HG02571 (cell line): ENCODE measurements at regions not wholly inside any gene's neighbourhood (a gene's known extent, or its start where the extent isn't known, plus 50 kb on each side); places are given as distances from the start of the nearest gene placed in this dataset.
"Not testable (repeated sequence)": the region's sequence is repeated elsewhere in the genome, so short reads cannot be mapped to it uniquely, and the experiment has no call there.

ENCODE experiments used
- ATAC-seq: cut with Tn5 transposase; IDR thresholded peaks from one replicate; pipeline ENCODE4 v1.9.1; 2021; ENCODE audit warnings: mild to moderate bottlenecking, moderate library complexity; ENCODE audit not compliant: unreplicated experiment

GRCh38 chr4:11691236-11691635 is 262.5 kb upstream of the HS3ST1 start:
- no peak for ATAC-seq

DNA sequence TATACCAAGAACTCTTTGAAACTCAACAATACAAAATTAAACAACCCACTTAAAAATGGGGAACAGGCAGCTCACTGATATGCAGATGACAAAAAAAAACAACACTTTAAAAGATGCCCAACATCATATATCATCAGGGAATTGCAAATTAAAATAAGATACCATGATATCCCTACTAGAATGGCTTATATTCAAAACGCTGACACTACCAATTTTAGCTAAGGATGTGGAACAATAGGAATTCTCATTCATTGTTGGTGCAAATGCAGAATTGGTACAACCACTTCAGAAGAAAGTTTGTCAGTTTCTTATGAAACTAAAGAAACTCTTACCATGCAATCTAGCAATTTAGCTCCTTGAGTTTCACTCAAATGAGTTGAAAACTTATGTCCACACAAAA is 259.0 kb upstream of the HS3ST1 start:
- no peak for ATAC-seq

GRCh38 chr4:11685481-11685880 is 256.8 kb upstream of the HS3ST1 start:
- ATAC-seq, result no peak

GRCh38 chr4:11675051-11675800 is 246.5 kb upstream of the HS3ST1 start:
- no peak for ATAC-seq

GRCh38 chr4:11670304-11670703 is 241.6 kb upstream of the HS3ST1 start:
- ATAC-seq, result no peak

DNA sequence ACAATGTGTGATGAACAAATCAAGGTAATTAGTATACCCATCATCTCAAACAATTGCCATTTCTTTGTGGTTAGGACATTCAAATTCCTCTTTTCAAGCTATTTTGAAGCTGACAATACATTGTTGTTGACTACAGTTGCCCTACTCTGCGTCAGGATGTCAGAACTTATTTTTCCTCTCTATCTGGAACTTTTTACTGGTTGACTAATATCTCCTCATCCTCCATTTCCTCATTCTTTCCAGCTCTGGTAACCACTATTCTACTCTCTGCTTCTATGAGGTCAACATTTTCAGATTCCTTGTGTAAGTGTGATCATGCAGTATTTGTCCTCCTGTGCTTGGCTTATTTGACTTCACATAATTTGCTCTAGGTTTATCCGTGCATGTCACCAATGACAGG is 240.5 kb upstream of the HS3ST1 start:
- ATAC-seq, result no peak

DNA sequence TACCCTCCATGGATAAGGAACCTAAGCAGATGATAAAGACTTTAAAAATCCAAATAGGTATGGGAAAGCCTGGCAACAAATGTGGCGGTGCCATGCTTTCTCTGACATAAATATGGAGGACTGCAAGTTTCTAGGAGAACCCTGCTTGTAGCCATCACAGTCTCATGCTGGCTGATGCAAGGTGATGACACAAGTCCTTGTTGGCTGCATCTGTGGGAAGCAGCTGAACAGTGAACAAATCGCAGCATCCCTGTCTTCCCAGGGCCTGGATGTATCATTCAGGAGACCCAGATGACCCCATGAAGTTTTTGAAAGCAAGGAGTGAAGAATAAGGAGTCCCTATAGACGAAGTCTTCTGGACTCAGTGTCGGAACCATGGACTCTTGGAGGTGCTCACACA is 234.4 kb upstream of the HS3ST1 start:
- ATAC-seq, result no peak

- ATAC-seq, result no peak
These were observed 222.3 kb upstream of the HS3ST1 start for GRCh38 chr4:11650801-11651596.

DNA sequence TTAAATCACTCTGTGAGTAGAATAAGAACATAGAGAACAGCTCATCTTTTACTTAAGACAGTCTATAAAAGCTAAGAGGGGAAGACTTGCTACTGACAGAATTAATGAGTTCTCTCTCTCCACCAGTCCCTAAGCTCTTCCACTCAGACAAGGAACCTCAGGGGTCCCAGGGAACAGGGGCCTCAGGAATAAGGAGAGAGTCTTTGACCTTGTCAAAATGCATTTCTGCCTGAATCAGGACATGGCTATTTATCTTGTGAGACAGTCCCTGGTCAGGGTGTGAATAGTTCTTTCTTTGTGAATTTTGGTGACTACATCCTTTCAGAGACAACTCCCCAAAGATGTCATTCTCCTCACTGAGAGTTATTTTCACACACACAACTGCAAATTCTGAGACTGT is 218.7 kb upstream of the HS3ST1 start:
- no peak for ATAC-seq

- ATAC-seq, result not testable (repeated sequence)
These were observed 214.4 kb upstream of the HS3ST1 start for GRCh38 chr4:11643081-11643480.

DNA sequence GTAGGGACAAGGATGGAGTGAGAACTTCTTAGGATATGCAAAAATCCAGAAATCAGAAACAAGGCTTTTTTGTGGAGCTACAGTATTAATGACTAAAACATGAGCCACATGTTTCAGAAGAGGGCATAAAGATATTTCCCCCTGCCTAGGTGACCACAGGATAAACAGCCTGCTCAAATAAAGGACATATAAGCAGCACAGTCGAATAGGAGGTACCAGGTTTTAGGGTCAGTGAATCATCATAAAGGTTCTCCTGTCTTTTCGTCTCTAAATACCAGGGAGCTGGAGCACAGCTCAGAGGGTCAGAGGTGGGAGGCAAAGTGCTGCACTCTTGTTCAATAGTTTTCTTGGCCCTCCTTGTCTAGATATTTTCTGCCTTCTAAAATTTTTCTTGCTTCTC is 211.9 kb upstream of the HS3ST1 start:
- no peak for ATAC-seq

- no peak for ATAC-seq
These were observed 207.9 kb upstream of the HS3ST1 start for GRCh38 chr4:11636551-11636950.

GRCh38 chr4:11636031-11636430 is 207.3 kb upstream of the HS3ST1 start:
- ATAC-seq, result no peak

DNA sequence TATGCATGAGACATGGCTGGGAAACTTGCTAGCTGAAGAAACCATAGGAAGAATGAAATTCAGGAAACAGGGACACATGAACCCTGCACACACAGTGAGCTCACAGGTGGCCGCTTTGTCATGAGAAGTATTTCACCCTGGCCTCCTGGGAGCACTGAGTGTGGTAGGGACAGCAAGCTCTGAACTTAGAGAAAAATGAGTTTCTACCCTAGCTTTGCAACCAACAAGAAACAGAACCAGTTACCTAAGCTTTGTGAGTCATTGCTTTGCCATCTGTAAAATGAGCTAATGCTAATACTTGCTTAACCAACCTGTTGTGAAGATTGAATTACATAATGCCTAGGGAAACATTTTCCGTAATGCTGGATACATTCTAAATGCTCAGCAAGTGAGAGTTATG is 206.6 kb upstream of the HS3ST1 start:
- ATAC-seq, result no peak

DNA sequence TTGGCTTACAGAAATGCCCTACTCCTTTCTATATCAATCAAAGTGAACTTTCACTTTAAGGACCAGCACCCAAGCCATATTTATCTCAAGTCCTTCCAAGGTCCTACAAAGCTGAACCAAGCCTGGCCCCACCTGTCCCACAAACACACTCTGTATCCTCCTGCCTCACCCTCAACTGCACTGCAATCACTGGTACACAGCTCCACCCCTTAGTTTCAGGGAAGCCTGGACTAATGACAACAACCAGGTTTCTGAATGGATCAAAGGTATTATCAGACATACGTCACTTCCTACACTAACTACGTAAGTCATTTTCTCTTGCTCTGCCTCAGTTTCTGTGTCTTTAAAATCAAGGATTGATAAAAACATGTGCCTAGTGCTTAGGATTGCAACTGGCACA is 205.6 kb upstream of the HS3ST1 start:
- ATAC-seq, result no peak

DNA sequence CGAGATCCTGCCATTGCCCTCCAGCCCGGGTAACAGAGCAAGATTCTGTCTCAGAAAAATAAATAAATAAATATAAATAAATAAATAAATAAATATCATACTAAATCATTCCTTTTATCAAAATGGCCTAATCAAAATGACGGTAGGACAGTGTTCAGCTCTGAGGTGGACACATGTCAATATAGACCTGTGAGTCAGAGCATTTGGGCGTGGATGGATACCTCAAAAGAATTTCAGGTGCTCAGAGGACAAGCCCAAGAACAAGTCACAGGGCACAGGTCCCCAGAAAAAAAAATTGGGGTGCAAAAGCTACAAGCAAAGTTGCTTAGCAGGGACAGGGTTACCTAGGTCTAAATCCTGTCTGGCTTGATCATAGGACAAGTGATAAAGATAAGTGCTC is 204.7 kb upstream of the HS3ST1 start:
- ATAC-seq, result no peak

- ATAC-seq, result no peak
These were observed 203.8 kb upstream of the HS3ST1 start for GRCh38 chr4:11632483-11632882.

GRCh38 chr4:11632025-11632424 is 203.3 kb upstream of the HS3ST1 start:
- no peak for ATAC-seq

- no peak for ATAC-seq
These were observed 202.7 kb upstream of the HS3ST1 start for GRCh38 chr4:11631416-11631815.

DNA sequence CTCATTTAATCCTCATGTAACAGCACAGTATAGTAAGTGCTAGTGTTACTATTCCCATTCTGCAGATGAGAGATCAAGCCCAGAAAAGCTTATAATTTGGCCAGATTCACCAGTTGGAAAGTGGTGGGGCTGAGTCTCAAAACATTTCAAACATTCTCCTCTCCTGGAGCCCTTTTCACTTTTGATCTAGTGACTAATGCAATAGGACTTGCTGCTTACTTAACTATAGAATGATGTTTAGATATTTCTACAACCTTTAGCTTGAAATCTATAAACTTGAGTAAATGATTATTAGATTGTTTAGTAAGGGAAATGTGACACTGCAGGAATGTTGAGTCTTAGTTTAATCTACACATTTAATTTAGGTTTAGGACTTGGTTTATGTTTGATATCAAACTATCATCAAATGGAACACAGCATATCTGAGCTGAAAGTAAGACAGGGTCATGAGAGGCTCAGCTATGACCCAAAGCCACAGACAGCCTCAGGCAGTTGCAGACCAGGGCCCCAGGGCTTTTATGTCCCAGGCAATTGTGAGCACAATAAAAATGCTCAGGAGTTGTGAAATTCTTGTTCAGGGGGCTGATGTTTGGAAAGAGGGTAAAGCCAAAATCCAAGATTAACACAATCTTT is 199.5 kb upstream of the HS3ST1 start:
- ATAC-seq, result no peak

DNA sequence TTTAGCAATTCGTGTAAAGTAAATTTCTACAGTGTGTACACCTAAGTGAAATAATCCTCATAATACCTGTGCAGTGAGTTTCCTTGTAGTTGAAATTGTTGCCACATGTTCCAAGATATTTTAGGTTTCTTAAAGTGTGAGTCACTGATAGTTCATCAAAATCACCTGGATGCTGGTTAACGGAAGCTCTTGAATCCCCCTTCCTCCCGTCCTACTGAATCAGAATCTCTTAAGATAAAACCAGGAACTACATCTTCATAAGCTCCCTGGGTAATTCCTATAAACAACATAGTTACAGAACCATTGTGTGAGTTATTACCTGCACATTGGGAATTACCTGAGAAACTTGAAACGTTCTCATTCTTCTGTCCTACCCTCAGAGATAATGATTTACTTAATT is 197.4 kb upstream of the HS3ST1 start:
- no peak for ATAC-seq

DNA sequence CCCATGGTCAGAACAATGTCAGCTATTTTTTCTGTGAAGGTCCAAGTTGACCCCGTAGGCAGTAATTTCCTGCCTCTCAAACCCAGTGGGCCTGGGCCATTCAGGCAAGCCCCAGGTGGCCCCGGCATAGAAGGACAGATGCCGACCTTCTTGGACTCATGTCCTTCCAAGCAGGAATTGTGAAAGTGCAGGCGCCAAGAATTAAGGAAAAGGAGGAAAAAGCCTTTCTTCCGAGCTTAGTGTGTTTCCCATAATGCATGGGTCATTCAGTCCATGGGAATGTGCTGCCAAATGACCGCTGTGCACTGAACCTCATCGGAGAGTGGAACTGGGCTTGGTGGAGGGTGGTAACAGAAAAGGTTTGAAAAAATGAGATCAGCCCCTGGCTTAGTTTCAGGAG is 196.5 kb upstream of the HS3ST1 start:
- ATAC-seq, result no peak
